Glutamatergic neuron (in vitro differentiated cells): ENCODE measurements at regions not wholly inside any gene's neighbourhood (a gene's known extent, or its start where the extent isn't known, plus 50 kb on each side); places are given as distances from the start of the nearest gene placed in this dataset.

ENCODE experiments used
- DNase-seq: peaks from one replicate; pipeline ENCODE4 v3.0.0; 2022
- H3K27ac Mint-ChIP-seq: one replicate; pipeline ENCODE4 v1.8.0; 2020; ENCODE audit warnings: mild to moderate bottlenecking, mixed read lengths, inconsistent platforms; ENCODE audit not compliant: unreplicated experiment
- H3K27me3 Mint-ChIP-seq: one replicate; pipeline ENCODE4 v1.8.0; 2020; ENCODE audit warnings: mild to moderate bottlenecking, moderate library complexity, mixed read lengths, inconsistent platforms; ENCODE audit not compliant: unreplicated experiment
- H3K36me3 Mint-ChIP-seq: one replicate; pipeline ENCODE4 v1.8.0; 2020; ENCODE audit warnings: mild to moderate bottlenecking, mixed read lengths, inconsistent platforms; ENCODE audit not compliant: unreplicated experiment
- H3K4me1 Mint-ChIP-seq: one replicate; pipeline ENCODE4 v1.8.0; 2020; ENCODE audit warnings: mild to moderate bottlenecking, low read depth, mixed read lengths, inconsistent platforms; ENCODE audit not compliant: unreplicated experiment
- H3K4me3 Mint-ChIP-seq: one replicate; pipeline ENCODE4 v1.8.0; 2020; ENCODE audit warnings: mild to moderate bottlenecking, mixed read lengths, inconsistent platforms; ENCODE audit not compliant: unreplicated experiment
- H3K9me3 Mint-ChIP-seq: one replicate; pipeline ENCODE4 v1.8.0; 2020; ENCODE audit warnings: mild to moderate bottlenecking, moderate library complexity, mixed read lengths, inconsistent platforms; ENCODE audit not compliant: unreplicated experiment
- TF ChIP-seq, protein P1 (sequence below): fragments of 200-600 bp; sonication (generic); IDR thresholded peaks from one replicate; pipeline ENCODE4 v1.5.0; 2021; ENCODE audit not compliant: partially characterized antibody, unreplicated experiment

DNA sequence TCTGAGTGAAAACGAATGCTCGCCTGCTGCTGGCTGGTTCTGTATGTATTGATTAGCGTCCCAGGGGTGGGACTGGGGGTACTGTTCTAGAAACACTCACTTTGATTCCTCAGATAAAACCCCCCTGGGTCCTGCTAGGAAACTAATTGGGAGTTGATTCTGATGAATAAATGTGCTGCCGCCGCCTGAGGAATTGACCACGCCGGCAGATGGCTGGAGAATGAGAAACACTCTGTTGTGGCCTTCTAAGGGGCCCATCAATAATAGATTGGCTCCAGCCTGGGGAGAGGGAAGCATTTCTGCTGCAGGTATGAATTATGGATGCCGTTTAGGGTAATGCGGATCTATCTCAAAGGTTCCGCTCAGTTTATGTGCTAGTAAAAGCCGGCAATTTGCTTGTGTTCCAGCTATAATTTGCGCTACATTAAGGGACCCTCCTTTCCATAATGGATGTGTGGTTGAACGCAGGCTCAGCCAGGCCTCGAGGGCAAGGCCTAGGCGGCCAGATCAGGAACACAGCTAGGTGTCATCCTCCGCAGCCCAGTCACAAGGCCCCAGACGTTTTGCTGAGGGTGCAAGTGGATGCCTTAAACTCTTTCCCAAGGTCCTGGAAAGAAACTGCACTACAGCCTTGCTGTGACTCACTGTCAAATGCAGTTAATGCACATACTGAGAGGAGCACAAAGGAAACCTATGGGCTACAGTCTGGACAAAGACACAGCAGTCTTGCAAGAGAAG, 132.2 kb upstream of the HS3ST2 start:
- peaks cover 15% of the 10 kb centered on the region for H3K9me3 Mint-ChIP-seq
- peak overlapping the region; percentile 72 for H3K4me3 Mint-ChIP-seq
- DNase-seq, result peak; percentile 89
- peaks cover 6% of the 10 kb centered on the region for H3K27me3 Mint-ChIP-seq
- TF ChIP-seq, protein P1, sequence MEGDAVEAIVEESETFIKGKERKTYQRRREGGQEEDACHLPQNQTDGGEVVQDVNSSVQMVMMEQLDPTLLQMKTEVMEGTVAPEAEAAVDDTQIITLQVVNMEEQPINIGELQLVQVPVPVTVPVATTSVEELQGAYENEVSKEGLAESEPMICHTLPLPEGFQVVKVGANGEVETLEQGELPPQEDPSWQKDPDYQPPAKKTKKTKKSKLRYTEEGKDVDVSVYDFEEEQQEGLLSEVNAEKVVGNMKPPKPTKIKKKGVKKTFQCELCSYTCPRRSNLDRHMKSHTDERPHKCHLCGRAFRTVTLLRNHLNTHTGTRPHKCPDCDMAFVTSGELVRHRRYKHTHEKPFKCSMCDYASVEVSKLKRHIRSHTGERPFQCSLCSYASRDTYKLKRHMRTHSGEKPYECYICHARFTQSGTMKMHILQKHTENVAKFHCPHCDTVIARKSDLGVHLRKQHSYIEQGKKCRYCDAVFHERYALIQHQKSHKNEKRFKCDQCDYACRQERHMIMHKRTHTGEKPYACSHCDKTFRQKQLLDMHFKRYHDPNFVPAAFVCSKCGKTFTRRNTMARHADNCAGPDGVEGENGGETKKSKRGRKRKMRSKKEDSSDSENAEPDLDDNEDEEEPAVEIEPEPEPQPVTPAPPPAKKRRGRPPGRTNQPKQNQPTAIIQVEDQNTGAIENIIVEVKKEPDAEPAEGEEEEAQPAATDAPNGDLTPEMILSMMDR, result no peak
- H3K36me3 Mint-ChIP-seq, result peaks cover 6% of the 10 kb centered on the region
- H3K4me1 Mint-ChIP-seq, result peaks cover 35% of the 10 kb centered on the region
- H3K27ac Mint-ChIP-seq, result no peak overlapping the region

DNA sequence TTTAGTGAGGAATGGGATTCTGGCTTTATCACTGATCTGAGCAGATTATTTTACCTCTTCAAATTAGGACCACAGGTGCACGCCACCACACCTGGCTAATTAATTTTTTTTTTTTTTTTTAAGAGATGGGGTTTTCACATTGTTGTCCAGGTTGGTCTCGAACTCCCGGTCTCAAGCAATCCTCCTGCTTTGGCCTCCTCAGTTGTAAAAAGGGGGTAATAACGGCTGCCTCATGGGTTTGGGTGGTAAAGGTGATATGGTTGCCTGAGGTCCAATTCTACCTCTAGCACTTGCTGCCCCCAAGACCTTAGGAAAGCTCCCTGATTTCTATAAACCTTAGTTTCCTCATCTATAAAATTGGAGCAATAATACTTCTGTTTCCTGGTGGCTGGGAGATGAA, 130.7 kb upstream of the HS3ST2 start:
- Mint-ChIP-seq H3K4me3 (peak overlapping the region; percentile 44), H3K9me3 (peaks cover 15% of the 10 kb centered on the region), H3K27ac (peak overlapping the region; percentile 91), H3K36me3 (peaks cover 12% of the 10 kb centered on the region), H3K27me3 (peaks cover 6% of the 10 kb centered on the region), H3K4me1 (peaks cover 35% of the 10 kb centered on the region)
- DNase-seq, result no peak
- TF ChIP-seq, protein P1, result no peak

DNA sequence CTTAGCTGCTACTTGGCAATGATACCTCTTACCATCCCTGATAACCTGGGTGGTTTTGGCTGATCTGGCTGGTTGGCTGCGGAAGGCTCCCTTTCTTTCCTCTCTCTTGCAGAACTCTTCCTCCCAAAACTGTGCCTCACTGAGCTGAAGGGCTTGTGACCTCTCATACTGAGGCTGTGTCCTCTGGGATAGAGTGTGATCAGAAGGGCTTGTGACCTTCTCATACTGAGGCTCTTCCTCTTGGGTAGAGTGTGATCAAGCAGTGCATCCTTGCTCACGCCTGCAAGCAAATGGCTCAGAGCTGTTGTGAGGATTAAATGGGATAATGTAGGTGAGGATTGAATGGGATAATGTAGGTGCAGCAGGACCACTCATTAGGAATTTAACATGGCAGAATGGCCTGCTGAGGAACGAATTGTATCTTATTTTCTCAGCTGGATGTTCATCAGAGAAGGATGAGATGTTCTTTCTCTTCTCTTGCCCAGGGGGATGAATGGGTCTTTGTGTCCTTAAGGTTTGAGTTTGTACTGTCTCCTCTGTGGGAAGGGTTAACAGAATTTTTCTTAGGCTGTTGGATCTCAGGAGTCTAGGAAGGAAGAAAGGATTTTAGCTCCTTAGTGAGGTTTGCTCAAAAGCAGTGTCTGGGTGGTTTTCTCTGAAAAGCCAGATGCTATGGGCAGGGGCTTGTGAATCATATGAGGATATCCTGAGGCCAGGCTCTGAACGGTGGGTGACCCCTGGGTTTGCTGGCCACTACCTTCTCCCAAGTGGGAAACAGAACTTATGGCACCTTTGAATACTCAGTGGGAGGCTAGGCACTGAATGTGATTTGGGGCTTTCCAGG, 130.0 kb upstream of the HS3ST2 start:
- no peak for DNase-seq
- Mint-ChIP-seq H3K27me3 (peaks cover 6% of the 10 kb centered on the region), H3K9me3 (peaks cover 15% of the 10 kb centered on the region), H3K36me3 (peaks cover 12% of the 10 kb centered on the region), H3K4me1 (peaks cover 35% of the 10 kb centered on the region), H3K27ac (peak overlapping the region; percentile 26), H3K4me3 (peak overlapping the region; percentile 8)
- TF ChIP-seq, protein P1, result no peak

DNA sequence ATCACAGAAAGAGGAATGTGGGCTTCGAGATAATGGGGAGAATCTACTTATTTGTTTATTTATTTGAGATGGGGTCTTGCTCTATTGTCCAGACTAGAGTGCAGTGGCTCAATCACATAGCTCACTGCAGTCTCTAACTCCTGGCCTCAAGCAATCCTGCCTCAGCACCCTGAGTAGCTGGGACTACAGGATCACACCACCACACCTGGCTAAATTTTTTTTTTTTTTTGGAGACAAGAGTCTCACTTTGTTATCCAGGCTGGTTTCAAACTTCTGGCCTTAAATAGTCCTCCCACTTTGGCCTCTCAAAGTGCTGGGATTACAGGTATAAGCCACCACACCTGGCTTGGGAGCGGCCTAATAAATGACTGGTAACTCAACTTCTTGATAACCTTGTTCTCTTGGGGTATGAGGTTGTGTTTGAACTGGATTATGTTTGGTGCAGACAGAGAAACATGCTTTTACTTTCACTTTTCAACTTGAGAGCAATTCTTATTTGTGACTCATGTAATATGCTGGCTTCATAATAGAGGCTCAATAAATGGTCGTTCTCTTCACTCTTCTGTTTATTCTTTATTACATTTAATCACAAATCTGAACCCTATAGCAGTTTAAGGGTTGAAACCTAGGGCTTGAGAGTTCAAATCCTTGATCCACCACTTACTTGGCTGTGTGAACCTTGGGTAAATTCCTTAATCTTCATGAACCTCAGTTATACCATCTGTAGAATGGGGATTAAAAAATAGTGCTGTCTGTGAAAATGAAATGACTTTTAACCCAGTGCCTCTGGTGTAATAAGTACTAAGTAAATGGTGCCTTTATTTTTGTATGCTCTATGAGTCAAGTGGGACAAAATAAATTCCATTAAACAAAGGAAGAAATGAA, 129.1 kb upstream of the HS3ST2 start:
- Mint-ChIP-seq H3K27me3 (peaks cover 6% of the 10 kb centered on the region), H3K9me3 (peaks cover 15% of the 10 kb centered on the region), H3K36me3 (peaks cover 12% of the 10 kb centered on the region), H3K4me3 (peak overlapping the region; percentile 8), H3K4me1 (peaks cover 35% of the 10 kb centered on the region), H3K27ac (peak overlapping the region; percentile 26)
- DNase-seq, result no peak
- TF ChIP-seq, protein P1, result no peak
